H9 (cell line): ENCODE measurements at regions not wholly inside any gene's neighbourhood (a gene's known extent, or its start where the extent isn't known, plus 50 kb on each side); places are given as distances from the start of the nearest gene placed in this dataset.

ENCODE experiments used
- DNase-seq: peaks from one replicate; pipeline ENCODE4 v3.0.0-alpha.2; 2017
- H2AFZ ChIP-seq: one replicate; pipeline ENCODE4 v1.6.1; 2013; ENCODE audit warnings: mild to moderate bottlenecking, low read length, control low read depth, moderate library complexity
- H2AK5ac ChIP-seq: 2 replicates; pipeline ENCODE4 v1.6.1; 2013; ENCODE audit warnings: low read length, control low read depth, mixed read lengths; ENCODE audit not compliant: insufficient read length
- H2BK120ac ChIP-seq: one replicate; pipeline ENCODE4 v1.6.1; 2013; ENCODE audit warnings: low read depth, mild to moderate bottlenecking, low read length, control low read depth, inconsistent platforms; ENCODE audit not compliant: poor library complexity, severe bottlenecking
- H2BK12ac ChIP-seq: 2 replicates; pipeline ENCODE4 v1.6.1; 2013; ENCODE audit warnings: low read length, control low read depth, mixed read lengths, low read depth; ENCODE audit not compliant: insufficient read length
- H2BK15ac ChIP-seq: 2 replicates; pipeline ENCODE4 v1.6.1; 2013; ENCODE audit warnings: low read depth, low read length, control low read depth
- H2BK20ac ChIP-seq: one replicate; pipeline ENCODE4 v1.6.1; 2013; ENCODE audit warnings: low read depth, mild to moderate bottlenecking, low read length, control low read depth, inconsistent platforms; ENCODE audit not compliant: poor library complexity, severe bottlenecking
- H2BK5ac ChIP-seq: 2 replicates; pipeline ENCODE4 v1.6.1; 2013; ENCODE audit warnings: low read length, control low read depth, mixed read lengths; ENCODE audit not compliant: insufficient read length
- H3K14ac ChIP-seq: 2 replicates; pipeline ENCODE4 v1.6.1; 2013; ENCODE audit warnings: low read length, control low read depth; ENCODE audit not compliant: insufficient read depth
- H3K18ac ChIP-seq: 2 replicates; pipeline ENCODE4 v1.6.1; 2013; ENCODE audit warnings: low read depth, mild to moderate bottlenecking, mixed read lengths, low read length, control low read depth; ENCODE audit not compliant: insufficient read length
- H3K23ac ChIP-seq: 2 replicates; pipeline ENCODE4 v1.6.1; 2013; ENCODE audit warnings: low read length, control low read depth, mixed read lengths, low read depth; ENCODE audit not compliant: insufficient read length
- H3K23me2 ChIP-seq: 2 replicates; pipeline ENCODE4 v1.6.1; 2013; ENCODE audit warnings: low read depth, mild to moderate bottlenecking, mixed read lengths, low read length, control low read depth; ENCODE audit not compliant: insufficient read length, poor library complexity, severe bottlenecking
- H3K27ac ChIP-seq: 2 replicates; pipeline ENCODE4 v1.5.1; 2013; ENCODE audit warnings: low read length, control low read depth, mixed read lengths, low read depth; ENCODE audit not compliant: insufficient read length
- H3K27me3 ChIP-seq: 2 replicates; pipeline ENCODE4 v1.6.1; 2013; ENCODE audit warnings: low read length, control low read depth, inconsistent platforms; ENCODE audit not compliant: insufficient read depth
- H3K4ac ChIP-seq: 2 replicates; pipeline ENCODE4 v1.6.1; 2013; ENCODE audit warnings: low read depth, mild to moderate bottlenecking, control low read depth, inconsistent platforms, low read length, moderate library complexity
- H3K4me1 ChIP-seq: 2 replicates; pipeline ENCODE4 v1.6.1; 2013; ENCODE audit warnings: low read length, control low read depth, inconsistent platforms; ENCODE audit not compliant: insufficient read depth
- H3K4me2 ChIP-seq: 2 replicates; pipeline ENCODE4 v1.6.1; 2013; ENCODE audit warnings: low read length, control low read depth, mixed read lengths; ENCODE audit not compliant: insufficient read length, insufficient read depth
- H3K56ac ChIP-seq: 2 replicates; pipeline ENCODE4 v1.6.1; 2013; ENCODE audit warnings: low read depth, mild to moderate bottlenecking, mixed read lengths, low read length, control low read depth; ENCODE audit not compliant: insufficient read length
- H3K79me1 ChIP-seq: 2 replicates; pipeline ENCODE4 v1.6.1; 2013; ENCODE audit warnings: low read depth, mild to moderate bottlenecking, moderate library complexity, low read length, control low read depth, inconsistent platforms; ENCODE audit not compliant: insufficient read depth, poor library complexity, severe bottlenecking
- H3K79me2 ChIP-seq: 2 replicates; pipeline ENCODE4 v1.6.1; 2013; ENCODE audit warnings: low read length, control low read depth, inconsistent platforms; ENCODE audit not compliant: insufficient read depth
- H3K9ac ChIP-seq: 2 replicates; pipeline ENCODE4 v1.6.1; 2013; ENCODE audit warnings: low read length, control low read depth, mixed read lengths; ENCODE audit not compliant: insufficient read length; ENCODE audit errors: extremely low read depth
- H3K9me3 ChIP-seq: one replicate; pipeline ENCODE4 v1.6.1; 2013; ENCODE audit warnings: low read depth, low read length, inconsistent platforms; ENCODE audit not compliant: control insufficient read depth
- H3T11ph ChIP-seq: one replicate; pipeline ENCODE4 v1.6.1; 2013; ENCODE audit warnings: mild to moderate bottlenecking, low read length, control low read depth, inconsistent platforms
- H4K20me1 ChIP-seq: one replicate; pipeline ENCODE4 v1.6.1; 2013; ENCODE audit not compliant: control insufficient read depth, insufficient read length, insufficient read depth
- H4K5ac ChIP-seq: 2 replicates; pipeline ENCODE4 v1.6.1; 2013; ENCODE audit warnings: low read depth, mild to moderate bottlenecking, mixed read lengths, low read length, control low read depth; ENCODE audit not compliant: insufficient read length
- H4K8ac ChIP-seq: replicated peaks from 2 replicates; pipeline ENCODE4 v1.6.1; 2013; ENCODE audit warnings: low read length, control low read depth, mixed read lengths, low read depth; ENCODE audit not compliant: insufficient read length
- H4K91ac ChIP-seq: 2 replicates; pipeline ENCODE4 v1.6.1; 2013; ENCODE audit warnings: low read depth, mild to moderate bottlenecking, moderate library complexity, mixed read lengths, low read length, control low read depth; ENCODE audit not compliant: insufficient read length
- H3K27ac Mint-ChIP-seq, 3 experiments: 2 replicates in 2 of 3; 3 replicates in 1 of 3; pipeline ENCODE4 v1.8.0; 2020 to 2021; ENCODE audit warnings: mixed read lengths in 3 of 3, mild to moderate bottlenecking in 1 of 3, moderate library complexity in 1 of 3
- H3K27me3 Mint-ChIP-seq: 2 replicates; pipeline ENCODE4 v1.8.0; 2021; ENCODE audit warnings: low read depth, mild to moderate bottlenecking, moderate library complexity, mixed read lengths
- H3K36me3 Mint-ChIP-seq, 3 experiments: 2 replicates in 2 of 3; 3 replicates in 1 of 3; pipeline ENCODE4 v1.8.0; 2020 to 2021; ENCODE audit warnings: low read depth in 3 of 3, mixed read lengths in 3 of 3; ENCODE audit not compliant: insufficient read depth in 1 of 3
- H3K4me1 Mint-ChIP-seq, 2 experiments: 2 replicates each; pipeline ENCODE4 v1.8.0; 2020; ENCODE audit warnings: mixed read lengths in 2 of 2
- H3K4me3 Mint-ChIP-seq, 2 experiments: 2 replicates in 1 of 2; 3 replicates in 1 of 2; pipeline ENCODE4 v1.8.0; 2020 to 2021; ENCODE audit warnings: mild to moderate bottlenecking in 2 of 2, mixed read lengths in 2 of 2, moderate library complexity in 1 of 2
- H3K9me3 Mint-ChIP-seq, 2 experiments: 2 replicates in 1 of 2; 3 replicates in 1 of 2; pipeline ENCODE4 v1.8.0; 2020; ENCODE audit warnings: mild to moderate bottlenecking in 2 of 2, mixed read lengths in 2 of 2, moderate library complexity in 1 of 2
- CTCF ChIP-seq: fragments of 200-600 bp; sonication (generic); conservative IDR thresholded peaks from 3 replicates; pipeline ENCODE4 v1.8.0; 2021; ENCODE audit warnings: antibody characterized with exemption, mild to moderate bottlenecking
- WGBS: extraction: QIAGEN DNeasy Blood & Tissue Kit; methylation state at CpG from one replicate; pipeline ENCODE4 v1.1.7; 2013; ENCODE audit warnings: missing lambda C conversion rate, low lambda C conversion rate, mixed read lengths; ENCODE audit not compliant: insufficient read length; ENCODE audit errors: extremely low coverage; 5-methylcytosine and 5-hydroxymethylcytosine counted together

DNA sequence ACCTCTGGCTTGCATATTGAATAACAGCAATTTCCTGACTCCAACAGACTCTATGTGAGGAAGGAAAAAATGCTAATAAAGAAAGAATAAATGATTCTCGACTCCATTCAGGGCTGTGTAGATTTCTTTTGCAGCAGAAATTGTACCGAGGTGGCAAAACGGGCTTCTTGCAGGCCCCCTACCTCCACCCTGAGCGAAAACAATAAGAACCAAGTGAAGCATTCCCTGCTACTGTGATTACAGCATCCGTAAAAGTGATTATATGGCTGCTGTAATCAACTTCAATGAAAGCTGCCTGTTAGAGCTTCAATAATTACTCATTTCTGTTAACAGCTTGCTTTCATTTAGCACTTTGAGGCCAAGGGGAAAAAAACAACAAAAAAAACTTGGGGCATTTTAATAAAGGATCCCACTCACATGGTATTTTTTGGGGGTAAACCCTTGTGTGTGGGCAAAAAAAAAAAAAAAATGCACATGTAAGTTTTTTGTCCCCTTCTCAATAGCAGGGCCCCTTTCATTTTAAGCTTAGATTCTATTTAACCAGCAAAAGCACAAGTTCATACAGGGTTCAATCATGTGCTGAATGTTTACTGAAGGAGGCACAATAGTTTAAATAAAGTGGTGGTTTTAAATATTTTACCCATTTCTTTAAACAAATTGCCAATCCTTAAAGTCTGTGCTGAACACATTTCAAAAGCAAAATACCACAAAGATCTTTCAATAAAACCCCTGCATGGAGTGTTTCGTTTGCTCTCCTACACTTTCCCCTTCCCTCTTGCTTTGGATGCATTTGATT lies 271.6 kb downstream of the LMO4 start:
- Histone ChIP-seq H3K27ac (no peak overlapping the region), H2BK12ac (no peak overlapping the region), H3K14ac (no peak overlapping the region), H3T11ph (no peak overlapping the region), H4K20me1 (no peaks in the 10 kb centered on the region), H2BK120ac (no peak overlapping the region), H3K18ac (no peak overlapping the region), H4K8ac (no peak overlapping the region), H2AFZ (no peak overlapping the region), H3K23ac (no peak overlapping the region), H4K91ac (no peak overlapping the region), H2AK5ac (no peak overlapping the region), H3K56ac (no peak overlapping the region), H3K9me3 (no peaks in the 10 kb centered on the region), H3K27me3 (no peaks in the 10 kb centered on the region), H2BK20ac (no peak overlapping the region), H2BK15ac (no peak overlapping the region), H3K79me1 (no peaks in the 10 kb centered on the region), H3K4me1 (peaks cover 2% of the 10 kb centered on the region; the same call in 1 of the 2 replicates), H3K9ac (no peak overlapping the region), H2BK5ac (no peak overlapping the region), H3K4me2 (no peak overlapping the region), H3K4ac (no peak overlapping the region), H3K79me2 (no peaks in the 10 kb centered on the region), H3K23me2 (no peaks in the 10 kb centered on the region), H4K5ac (no peak overlapping the region)
- WGBS = no CpG with 5 or more reads among the region's 6 CpGs
- H3K4me1 Mint-ChIP-seq = peaks cover 3 to 13% of the 10 kb centered on the region in 2 experiments
- no peak for TF ChIP-seq CTCF
- peaks cover 1 to 3% of the 10 kb centered on the region in 2 experiments; a peak in 3 of 5 replicates for H3K9me3 Mint-ChIP-seq
- H3K4me3 Mint-ChIP-seq = no peak overlapping the region
- peaks cover 0 to 4% (median 1%) of the 10 kb centered on the region in 3 experiments; a peak in 2 of 7 replicates for H3K36me3 Mint-ChIP-seq
- DNase-seq = no peak
- H3K27ac Mint-ChIP-seq = peak overlapping the region in 1 of 3 experiments; percentile 77; a peak in 1 of 7 replicates
- no peaks in the 10 kb centered on the region for H3K27me3 Mint-ChIP-seq
